Activated CD4-positive, CD25-positive, alpha-beta regulatory T cell treated with anti-CD3 and anti-CD28 coated beads, Interleukin-2, amount 50 U/mL, for 72 hours (primary cell): ENCODE measurements at regions not wholly inside any gene's neighbourhood (a gene's known extent, or its start where the extent isn't known, plus 50 kb on each side); places are given as distances from the start of the nearest gene placed in this dataset.

ENCODE experiments used
- DNase-seq: peaks from one replicate; pipeline ENCODE4 v3.0.0; 2021

- DNase-seq, result no peak
Observed at GRCh38 chr6:40265615-40266014, 321.5 kb downstream of the LRFN2 start.

GRCh38 chr6:40263970-40264369 lies 323.2 kb downstream of the LRFN2 start:
- no peak for DNase-seq

GRCh38 chr6:40262363-40262762 lies 324.8 kb downstream of the LRFN2 start:
- no peak for DNase-seq

GRCh38 chr6:40258531-40258930 lies 324.3 kb upstream of the MOCS1 start:
- DNase-seq, result no peak

GRCh38 chr6:40256831-40257230 lies 322.6 kb upstream of the MOCS1 start:
- DNase-seq, result no peak

GRCh38 chr6:40256224-40256623 lies 322.0 kb upstream of the MOCS1 start:
- DNase-seq, result no peak

- DNase-seq, result no peak
Observed at GRCh38 chr6:40253420-40253819, 319.2 kb upstream of the MOCS1 start.

GRCh38 chr6:40252531-40253258 lies 318.4 kb upstream of the MOCS1 start:
- no peak for DNase-seq

GRCh38 chr6:40251637-40252300 lies 317.5 kb upstream of the MOCS1 start:
- DNase-seq, result no peak

- DNase-seq, result no peak
Observed at GRCh38 chr6:40249935-40250334, 315.7 kb upstream of the MOCS1 start.

- no peak for DNase-seq
Observed at GRCh38 chr6:40247516-40248115, 313.4 kb upstream of the MOCS1 start.

- no peak for DNase-seq
Observed at GRCh38 chr6:40244699-40245098, 310.4 kb upstream of the MOCS1 start.

GRCh38 chr6:40232698-40233097 lies 298.4 kb upstream of the MOCS1 start:
- no peak for DNase-seq

- no peak for DNase-seq
Observed at GRCh38 chr6:40227735-40228134, 293.5 kb upstream of the MOCS1 start.

GRCh38 chr6:40222354-40222753 lies 288.1 kb upstream of the MOCS1 start:
- DNase-seq, result no peak

GRCh38 chr6:40219799-40220198 lies 285.5 kb upstream of the MOCS1 start:
- no peak for DNase-seq

- no peak for DNase-seq
Observed at GRCh38 chr6:40210628-40211056, 276.4 kb upstream of the MOCS1 start.

GRCh38 chr6:40205801-40206200 lies 271.5 kb upstream of the MOCS1 start:
- no peak for DNase-seq

GRCh38 chr6:40205004-40205403 lies 270.7 kb upstream of the MOCS1 start:
- DNase-seq, result no peak

- no peak for DNase-seq
Observed at GRCh38 chr6:40197371-40197770, 263.1 kb upstream of the MOCS1 start.

GRCh38 chr6:40196135-40196518 lies 261.9 kb upstream of the MOCS1 start:
- DNase-seq, result no peak

GRCh38 chr6:40195428-40196134 lies 261.3 kb upstream of the MOCS1 start:
- no peak for DNase-seq

- DNase-seq, result no peak
Observed at GRCh38 chr6:40194447-40195170, 260.3 kb upstream of the MOCS1 start.
